Effector memory CD8-positive, alpha-beta T cell (primary cell): ENCODE measurements at regions not wholly inside any gene's neighbourhood (a gene's known extent, or its start where the extent isn't known, plus 50 kb on each side); places are given as distances from the start of the nearest gene placed in this dataset.

Experiments
- ATAC-seq: fragments of 150-1000 bp; cut with Tn5 transposase; replicated peaks from 2 replicates; pipeline ENCODE4 v1.10.0; 2021; ENCODE audit warnings: mild to moderate bottlenecking, moderate library complexity
- DNase-seq, 3 experiments: peaks; one replicate each; pipeline ENCODE4 v3.0.0; 2021
- H3K27ac Mint-ChIP-seq, 2 donors: one replicate each; pipeline ENCODE4 v1.8.0; 2022; ENCODE audit warnings: mild to moderate bottlenecking in 2 of 2, mixed read lengths in 2 of 2, moderate library complexity in 2 of 2
- H3K27me3 Mint-ChIP-seq, 2 donors: one replicate each; pipeline ENCODE4 v1.8.0; 2022; ENCODE audit warnings: mixed read lengths in 2 of 2
- H3K36me3 Mint-ChIP-seq: one replicate; pipeline ENCODE4 v1.8.0; 2022; ENCODE audit warnings: mild to moderate bottlenecking, moderate library complexity, mixed read lengths; ENCODE audit not compliant: insufficient read depth
- H3K4me1 Mint-ChIP-seq, 2 donors: one replicate each; pipeline ENCODE4 v1.8.0; 2022; ENCODE audit warnings: low read depth in 2 of 2, mixed read lengths in 2 of 2
- H3K4me3 Mint-ChIP-seq, 2 donors: one replicate each; pipeline ENCODE4 v1.8.0; 2022; ENCODE audit warnings: mild to moderate bottlenecking in 2 of 2, mixed read lengths in 2 of 2, moderate library complexity in 2 of 2
- H3K9me3 Mint-ChIP-seq, 2 donors: one replicate each; pipeline ENCODE4 v1.8.0; 2022; ENCODE audit warnings: mixed read lengths in 2 of 2

DNA sequence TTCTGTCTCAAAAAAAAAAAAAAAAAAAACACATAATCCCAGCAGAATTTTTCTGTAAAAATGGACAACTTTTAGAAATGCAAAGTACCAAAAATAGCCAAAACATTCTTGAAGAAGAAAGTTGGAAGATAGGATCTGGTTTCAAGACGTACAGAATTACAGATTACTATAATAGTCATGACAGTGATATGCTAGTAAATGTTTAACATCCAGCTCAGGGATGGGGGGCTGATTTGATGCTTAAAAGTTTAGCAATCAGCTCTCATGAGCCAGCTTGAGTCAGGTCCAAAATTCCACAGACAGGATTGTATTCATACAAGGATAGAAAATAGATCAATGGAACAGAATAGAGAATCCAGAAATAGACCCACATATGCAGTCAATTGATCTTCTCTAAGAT, 100.5 kb downstream of the CYB561 start:
- ATAC-seq: no peak
- no peaks in the 10 kb centered on the region for H3K9me3 Mint-ChIP-seq
- no peak overlapping the region for H3K4me3 Mint-ChIP-seq
- H3K27me3 Mint-ChIP-seq: no peaks in the 10 kb centered on the region
- no peak overlapping the region for H3K27ac Mint-ChIP-seq
- H3K36me3 Mint-ChIP-seq: peaks cover 15% of the 10 kb centered on the region
- H3K4me1 Mint-ChIP-seq: no peaks in the 10 kb centered on the region
- DNase-seq: no peak

GRCh38 chr17:63347475-63347874, 98.6 kb downstream of the CYB561 start:
- H3K27me3 Mint-ChIP-seq: no peaks in the 10 kb centered on the region
- no peaks in the 10 kb centered on the region for H3K9me3 Mint-ChIP-seq
- H3K36me3 Mint-ChIP-seq: peaks cover 17% of the 10 kb centered on the region
- no peak overlapping the region for H3K27ac Mint-ChIP-seq
- DNase-seq (no peak), ATAC-seq (no peak)
- H3K4me1 Mint-ChIP-seq: no peaks in the 10 kb centered on the region
- no peak overlapping the region for H3K4me3 Mint-ChIP-seq

GRCh38 chr17:63349478-63350000, 96.6 kb downstream of the CYB561 start:
- no peaks in the 10 kb centered on the region for H3K9me3 Mint-ChIP-seq
- H3K27ac Mint-ChIP-seq: no peak overlapping the region
- H3K4me1 Mint-ChIP-seq: no peaks in the 10 kb centered on the region
- H3K27me3 Mint-ChIP-seq: no peaks in the 10 kb centered on the region
- ATAC-seq (no peak), DNase-seq (no peak)
- H3K4me3 Mint-ChIP-seq: no peak overlapping the region
- H3K36me3 Mint-ChIP-seq: peaks cover 14% of the 10 kb centered on the region

- Mint-ChIP-seq H3K9me3 (no peaks in the 10 kb centered on the region), H3K36me3 (peaks cover 10% of the 10 kb centered on the region), H3K4me3 (no peak overlapping the region), H3K27ac (no peak overlapping the region), H3K4me1 (no peaks in the 10 kb centered on the region), H3K27me3 (no peaks in the 10 kb centered on the region)
- DNase-seq (no peak), ATAC-seq (no peak)
Observed at GRCh38 chr17:63350364-63350763, 95.7 kb downstream of the CYB561 start.

- no peak for DNase-seq
- Mint-ChIP-seq H3K4me3 (no peak overlapping the region), H3K4me1 (no peaks in the 10 kb centered on the region), H3K9me3 (no peaks in the 10 kb centered on the region), H3K36me3 (peaks cover 4% of the 10 kb centered on the region), H3K27me3 (no peaks in the 10 kb centered on the region), H3K27ac (no peak overlapping the region)
- ATAC-seq: no peak
Observed at GRCh38 chr17:63354256-63354655, 91.8 kb downstream of the CYB561 start.

- Mint-ChIP-seq H3K4me3 (no peak overlapping the region), H3K36me3 (peaks cover 4% of the 10 kb centered on the region), H3K27ac (no peak overlapping the region), H3K27me3 (no peaks in the 10 kb centered on the region), H3K4me1 (no peaks in the 10 kb centered on the region), H3K9me3 (no peaks in the 10 kb centered on the region)
- DNase-seq: no peak
- ATAC-seq: no peak
Observed at GRCh38 chr17:63356337-63356757, 89.8 kb downstream of the CYB561 start.

GRCh38 chr17:63358111-63358839, 87.8 kb downstream of the CYB561 start:
- H3K27me3 Mint-ChIP-seq: no peaks in the 10 kb centered on the region
- ATAC-seq: no peak
- H3K4me3 Mint-ChIP-seq: no peak overlapping the region
- DNase-seq: no peak
- no peaks in the 10 kb centered on the region for H3K4me1 Mint-ChIP-seq
- H3K36me3 Mint-ChIP-seq: no peaks in the 10 kb centered on the region
- H3K9me3 Mint-ChIP-seq: no peaks in the 10 kb centered on the region
- H3K27ac Mint-ChIP-seq: no peak overlapping the region

- H3K9me3 Mint-ChIP-seq: no peaks in the 10 kb centered on the region
- no peaks in the 10 kb centered on the region for H3K4me1 Mint-ChIP-seq
- no peak overlapping the region for H3K4me3 Mint-ChIP-seq
- DNase-seq: no peak
- H3K36me3 Mint-ChIP-seq: no peaks in the 10 kb centered on the region
- no peak overlapping the region for H3K27ac Mint-ChIP-seq
- no peaks in the 10 kb centered on the region for H3K27me3 Mint-ChIP-seq
- ATAC-seq: no peak
Observed at GRCh38 chr17:63358956-63359355, 87.2 kb downstream of the CYB561 start.

- no peaks in the 10 kb centered on the region for H3K4me1 Mint-ChIP-seq
- no peak overlapping the region for H3K27ac Mint-ChIP-seq
- no peak overlapping the region for H3K4me3 Mint-ChIP-seq
- DNase-seq (no peak), ATAC-seq (no peak)
- no peaks in the 10 kb centered on the region for H3K9me3 Mint-ChIP-seq
- no peaks in the 10 kb centered on the region for H3K27me3 Mint-ChIP-seq
- no peaks in the 10 kb centered on the region for H3K36me3 Mint-ChIP-seq
Observed at GRCh38 chr17:63361182-63361581, 84.9 kb downstream of the CYB561 start.

DNA sequence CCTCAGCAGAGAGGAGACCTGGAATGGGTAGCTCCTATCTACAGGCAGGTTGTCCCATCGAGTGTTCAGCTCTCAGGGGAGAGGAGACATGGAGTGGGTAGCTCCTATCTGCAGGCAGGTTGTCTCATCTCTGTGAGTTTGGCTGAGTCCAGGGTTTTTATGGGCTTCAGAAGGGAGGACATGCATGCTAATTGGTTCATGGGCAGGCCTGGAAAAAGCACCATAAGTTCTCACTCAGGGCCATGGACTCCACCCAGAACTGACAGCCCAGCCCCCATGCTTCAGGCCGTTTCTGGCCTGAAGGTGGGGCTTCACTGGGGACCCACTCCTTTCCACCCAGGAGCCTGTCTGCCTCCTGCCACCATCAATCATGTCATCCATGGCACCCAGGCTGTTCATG, 84.0 kb downstream of the CYB561 start:
- Mint-ChIP-seq H3K9me3 (no peaks in the 10 kb centered on the region), H3K27ac (no peak overlapping the region), H3K27me3 (no peaks in the 10 kb centered on the region), H3K36me3 (no peaks in the 10 kb centered on the region), H3K4me3 (no peak overlapping the region), H3K4me1 (no peaks in the 10 kb centered on the region)
- DNase-seq: no peak
- ATAC-seq: no peak

DNA sequence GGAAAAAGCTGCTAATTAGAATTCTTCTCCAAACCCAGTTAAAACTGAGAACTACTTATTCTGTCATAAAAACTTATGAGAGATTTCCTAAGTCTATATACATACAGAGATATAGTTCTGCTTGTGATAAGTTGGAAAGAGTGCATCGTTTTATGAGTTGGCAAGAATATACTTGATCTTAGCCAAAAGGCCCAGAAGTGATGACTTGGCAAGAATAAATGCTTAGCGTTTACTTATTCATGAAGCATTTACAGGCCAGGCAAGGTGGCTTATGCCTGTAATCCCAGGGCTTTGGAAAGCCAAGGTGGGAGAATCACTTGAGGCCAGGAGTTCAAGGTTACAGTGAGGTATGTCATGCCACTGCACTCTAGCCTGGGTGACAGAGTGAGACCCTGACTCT, 81.7 kb downstream of the CYB561 start:
- Mint-ChIP-seq H3K36me3 (no peaks in the 10 kb centered on the region), H3K27me3 (no peaks in the 10 kb centered on the region), H3K27ac (no peak overlapping the region), H3K4me3 (no peak overlapping the region), H3K4me1 (no peaks in the 10 kb centered on the region), H3K9me3 (no peaks in the 10 kb centered on the region)
- no peak for DNase-seq
- no peak for ATAC-seq

DNA sequence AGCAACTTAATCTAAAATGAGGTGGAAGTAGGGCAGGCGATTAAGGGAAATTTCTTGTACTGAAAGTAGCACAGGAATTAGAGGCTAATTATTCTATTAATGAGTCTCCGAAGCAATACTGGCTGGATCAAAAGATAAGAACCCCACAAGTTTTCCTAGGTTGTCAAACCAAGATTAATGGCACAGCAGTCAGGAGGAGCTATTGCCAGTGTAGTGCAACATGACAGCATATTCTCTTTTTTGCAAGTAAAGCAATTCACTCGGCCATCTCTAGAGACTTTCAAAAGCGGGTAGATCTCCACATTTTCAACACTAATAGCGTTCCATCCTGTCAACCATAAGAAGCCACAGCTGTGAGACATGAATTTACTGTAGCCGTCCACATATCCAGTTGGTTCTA, 81.2 kb downstream of the CYB561 start:
- no peak for DNase-seq
- Mint-ChIP-seq H3K9me3 (no peaks in the 10 kb centered on the region), H3K27ac (no peak overlapping the region), H3K4me1 (no peaks in the 10 kb centered on the region), H3K4me3 (no peak overlapping the region), H3K27me3 (no peaks in the 10 kb centered on the region), H3K36me3 (no peaks in the 10 kb centered on the region)
- no peak for ATAC-seq

- no peak overlapping the region for H3K4me3 Mint-ChIP-seq
- H3K27ac Mint-ChIP-seq: no peak overlapping the region
- peaks cover 2% of the 10 kb centered on the region for H3K36me3 Mint-ChIP-seq
- no peaks in the 10 kb centered on the region for H3K27me3 Mint-ChIP-seq
- no peak for DNase-seq
- no peak for ATAC-seq
- H3K4me1 Mint-ChIP-seq: no peaks in the 10 kb centered on the region
- no peaks in the 10 kb centered on the region for H3K9me3 Mint-ChIP-seq
Observed at GRCh38 chr17:63365366-63366240, 80.5 kb downstream of the CYB561 start.

DNA sequence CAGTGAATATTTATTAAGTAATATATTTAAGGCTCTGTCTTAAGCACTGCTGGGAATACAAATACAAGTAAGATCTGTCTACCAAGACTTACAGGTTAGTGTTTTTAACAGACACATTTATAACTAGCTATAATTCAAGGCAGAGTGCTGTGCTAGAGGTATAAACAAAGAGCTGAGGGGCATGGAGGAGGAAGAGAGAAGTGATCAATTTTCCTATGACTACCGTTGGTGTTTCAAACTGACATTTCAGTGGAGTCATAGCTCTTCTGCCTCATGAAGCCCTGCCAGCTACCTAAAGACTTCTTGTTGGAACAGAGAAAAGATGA, 79.9 kb downstream of the CYB561 start:
- Mint-ChIP-seq H3K4me1 (no peaks in the 10 kb centered on the region), H3K9me3 (no peaks in the 10 kb centered on the region), H3K27me3 (no peaks in the 10 kb centered on the region), H3K27ac (no peak overlapping the region), H3K4me3 (no peak overlapping the region), H3K36me3 (peaks cover 2% of the 10 kb centered on the region)
- no peak for DNase-seq
- no peak for ATAC-seq
